UCSD-AML1 (cell line): ENCODE measurements at regions not wholly inside any gene's neighbourhood (a gene's known extent, or its start where the extent isn't known, plus 50 kb on each side); places are given as distances from the start of the nearest gene placed in this dataset.
"Not testable (repeated sequence)": the region's sequence is repeated elsewhere in the genome, so short reads cannot be mapped to it uniquely, and the experiment has no call there.

Experiments used
- DNase-seq: peaks from one replicate; lab custom pipeline; 2025; ENCODE audit not compliant: unreplicated experiment; lab: John Stamatoyannopoulos, UW

- DNase-seq, result no peak
Observed at GRCh38 chr14:106166650-106167204, 640.3 kb downstream of the TMEM121 start.

DNA sequence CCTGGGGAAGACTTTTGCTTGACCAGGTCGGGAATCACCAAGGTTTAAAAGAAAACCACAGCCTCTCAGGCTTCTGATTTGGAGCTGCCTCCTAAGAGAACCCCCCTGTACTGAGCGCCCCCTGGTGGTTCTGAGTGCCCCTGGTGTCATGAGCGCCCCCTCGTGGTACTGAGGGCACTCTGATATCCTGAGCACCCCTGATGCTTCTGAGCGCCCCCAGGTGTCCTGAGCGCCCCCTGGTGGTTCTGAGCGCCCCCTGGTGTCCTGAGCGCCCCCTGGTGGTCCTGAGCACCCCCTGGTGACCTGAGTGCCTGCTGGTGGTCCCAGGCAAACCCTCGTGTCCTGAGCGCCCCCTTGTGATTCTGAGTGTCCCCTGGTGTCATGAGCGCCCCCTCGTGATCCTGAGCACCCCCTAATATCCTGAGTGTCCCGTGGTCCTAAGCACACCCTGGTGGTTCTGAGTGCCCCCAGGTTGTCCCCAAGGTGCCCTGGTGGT, 643.8 kb downstream of the TMEM121 start:
- DNase-seq, result peak; percentile 49

- no peak for DNase-seq
Observed at GRCh38 chr14:106174206-106174605, 647.8 kb downstream of the TMEM121 start.

- not testable (repeated sequence) for DNase-seq
Observed at GRCh38 chr14:106177266-106178246, 651.2 kb downstream of the TMEM121 start.

DNA sequence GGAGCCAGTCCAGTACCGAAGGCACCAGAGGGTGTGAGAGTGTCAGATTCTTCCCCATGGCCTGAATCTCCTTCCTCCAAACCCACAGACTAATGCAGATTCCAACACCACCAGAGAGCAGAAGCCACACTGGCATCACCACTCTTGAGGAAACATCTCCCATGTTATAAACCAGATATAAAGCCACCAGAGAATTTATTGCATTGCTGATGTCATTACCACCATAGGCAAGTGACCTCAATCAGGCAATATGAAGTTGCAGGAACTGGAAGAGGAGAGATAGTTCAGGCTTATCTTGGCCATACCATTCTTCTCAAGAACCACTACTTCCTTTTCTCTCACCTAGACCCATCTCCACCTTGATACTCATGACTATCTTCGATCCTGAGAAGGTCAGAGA, 653.4 kb downstream of the TMEM121 start:
- no peak for DNase-seq

DNA sequence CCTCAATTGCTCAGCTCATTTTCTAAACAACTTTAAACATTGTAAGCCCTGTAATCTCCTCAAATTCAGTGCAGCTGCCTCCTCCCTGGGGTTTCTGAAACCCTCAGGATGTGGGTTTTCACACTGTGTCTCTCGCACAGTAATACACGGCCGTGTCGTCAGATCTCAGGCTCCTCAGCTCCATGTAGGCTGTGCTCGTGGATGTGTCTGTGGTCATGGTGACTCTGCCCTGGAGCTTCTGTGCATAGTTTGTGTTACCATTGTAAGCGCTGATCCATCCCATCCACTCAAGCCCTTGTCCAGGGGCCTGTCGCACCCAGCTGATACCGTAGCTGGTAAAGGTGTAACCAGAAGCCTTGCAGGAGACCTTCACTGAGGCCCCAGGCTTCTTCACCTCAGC, 658.4 kb downstream of the TMEM121 start:
- not testable (repeated sequence) for DNase-seq

DNA sequence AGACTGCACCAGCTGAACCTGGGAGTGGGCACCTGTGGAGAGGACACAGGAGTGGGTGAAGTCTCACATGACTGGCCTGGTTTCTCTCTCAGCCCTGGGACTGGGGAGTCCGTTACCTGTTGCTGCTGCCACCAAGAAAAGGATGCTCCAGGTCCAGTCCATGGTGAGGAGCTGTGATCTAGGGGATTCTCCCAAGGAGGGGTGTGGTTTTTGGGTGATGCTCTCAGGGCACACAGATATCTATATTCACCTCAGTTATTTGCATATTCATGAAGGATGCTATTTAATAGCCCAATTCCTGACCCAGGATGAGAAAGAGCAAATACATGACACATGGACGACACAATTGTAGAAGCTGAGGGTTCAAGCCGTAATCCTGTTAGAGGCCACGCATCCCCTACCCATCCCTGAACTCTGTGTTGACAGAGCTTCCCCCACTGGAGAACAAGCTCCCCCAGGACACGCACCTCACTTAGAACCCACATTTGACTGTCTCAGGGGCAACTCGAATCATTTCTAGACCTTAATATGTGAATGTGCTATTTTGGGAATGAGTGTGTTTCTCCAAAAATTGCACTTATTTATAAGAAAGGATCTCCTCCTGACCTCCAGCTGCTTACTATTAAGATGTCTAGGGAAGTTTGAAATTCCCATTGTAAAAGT, 658.9 kb downstream of the TMEM121 start:
- DNase-seq, result not testable (repeated sequence)

DNA sequence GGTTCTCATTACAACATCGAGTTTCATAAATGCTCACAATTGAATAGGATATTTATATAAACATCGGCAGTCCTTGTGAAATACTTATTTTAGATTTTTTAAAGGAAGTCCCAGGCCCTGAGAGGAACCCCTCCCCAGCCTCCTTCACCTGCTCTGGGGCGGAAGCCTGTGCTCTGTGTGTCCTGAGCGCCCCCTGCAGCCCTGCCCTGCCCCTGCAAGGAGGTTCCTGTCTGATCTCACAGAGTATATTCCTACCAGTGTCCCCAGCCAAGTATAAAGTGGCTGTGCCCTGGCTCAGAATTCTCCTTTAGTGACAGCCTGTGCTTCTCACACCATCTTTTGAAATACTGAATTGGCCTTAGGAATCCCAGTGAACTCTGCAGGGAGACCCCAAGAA, 659.5 kb downstream of the TMEM121 start:
- DNase-seq, result peak; percentile 38

DNA sequence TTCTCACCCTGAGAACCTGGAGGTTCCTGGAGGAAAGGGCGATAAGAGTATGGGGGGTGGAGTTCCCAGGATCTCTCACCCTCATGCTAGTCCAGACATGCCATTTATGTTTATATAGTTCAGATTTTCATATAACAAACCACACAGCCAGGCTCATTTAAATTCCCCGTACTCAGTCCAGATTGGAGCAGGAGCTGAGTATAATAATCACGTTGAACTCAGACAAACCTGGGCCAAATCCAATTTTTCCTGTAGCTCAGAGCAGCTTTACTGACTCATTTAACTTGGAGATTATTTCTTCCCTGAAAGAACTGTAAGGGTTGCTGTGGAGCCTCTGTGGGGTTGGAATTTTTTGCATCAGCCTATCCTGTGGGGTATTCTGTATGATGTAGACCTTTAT, 660.8 kb downstream of the TMEM121 start:
- no peak for DNase-seq

DNA sequence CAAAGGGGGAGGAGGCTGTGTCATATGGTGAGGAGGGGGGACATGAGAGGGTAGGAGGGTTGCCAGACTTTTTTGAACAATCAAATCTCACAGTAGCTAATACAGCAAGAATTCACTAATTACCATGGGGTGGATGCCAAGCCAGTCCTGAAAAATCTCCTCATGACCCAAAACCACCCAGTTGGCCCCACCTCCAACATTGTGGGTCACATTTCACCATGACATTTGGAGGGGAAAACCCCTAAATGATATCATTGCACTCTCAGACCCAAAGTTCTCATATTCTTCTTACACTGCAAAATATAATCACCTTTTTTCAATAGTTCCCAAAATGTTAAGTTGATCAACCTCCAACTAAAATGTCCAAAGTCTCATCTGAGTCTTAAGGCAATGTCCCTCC, 666.3 kb downstream of the TMEM121 start:
- not testable (repeated sequence) for DNase-seq

GRCh38 chr14:106196459-106196858, 670.1 kb downstream of the TMEM121 start:
- peak; percentile 23 for DNase-seq

DNA sequence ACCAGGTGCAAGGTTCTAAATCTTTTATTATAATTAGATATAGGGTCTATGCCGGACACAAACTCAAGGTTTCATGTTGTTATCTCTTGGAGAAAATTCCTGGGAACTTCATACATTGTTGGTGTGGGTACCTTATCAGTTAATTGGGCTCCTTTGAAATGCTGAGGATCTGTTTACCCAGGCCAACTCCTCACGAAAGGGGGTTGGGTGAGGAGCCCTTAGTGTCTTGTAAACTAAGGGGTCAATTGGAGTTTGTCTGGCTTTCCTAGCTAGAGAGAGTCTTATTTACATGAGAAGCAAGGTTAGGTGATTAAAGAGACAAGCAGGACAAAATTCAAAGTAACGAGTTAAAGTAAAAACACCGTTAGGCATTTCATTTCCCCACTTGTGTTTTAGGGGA, 670.9 kb downstream of the TMEM121 start:
- not testable (repeated sequence) for DNase-seq

DNA sequence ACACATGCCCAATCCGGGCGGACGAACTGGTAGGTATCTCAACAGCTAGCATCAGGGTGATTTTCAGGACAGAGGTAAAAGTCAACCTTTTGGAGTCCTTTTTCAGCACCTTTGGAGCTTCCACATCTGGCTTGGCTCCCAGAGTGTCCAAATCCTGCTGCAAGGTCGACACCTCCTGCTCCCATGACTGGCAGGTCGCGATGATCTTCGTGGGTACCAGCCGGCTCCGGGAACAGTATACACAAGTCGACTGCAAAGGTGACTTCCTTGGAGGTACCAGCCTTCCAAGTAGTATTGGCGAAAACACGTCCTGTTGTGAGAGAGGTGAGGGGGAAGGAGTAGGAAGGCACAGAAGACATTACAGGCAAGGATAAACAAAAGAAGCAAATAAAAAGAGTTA, 672.7 kb downstream of the TMEM121 start:
- DNase-seq, result no peak

DNA sequence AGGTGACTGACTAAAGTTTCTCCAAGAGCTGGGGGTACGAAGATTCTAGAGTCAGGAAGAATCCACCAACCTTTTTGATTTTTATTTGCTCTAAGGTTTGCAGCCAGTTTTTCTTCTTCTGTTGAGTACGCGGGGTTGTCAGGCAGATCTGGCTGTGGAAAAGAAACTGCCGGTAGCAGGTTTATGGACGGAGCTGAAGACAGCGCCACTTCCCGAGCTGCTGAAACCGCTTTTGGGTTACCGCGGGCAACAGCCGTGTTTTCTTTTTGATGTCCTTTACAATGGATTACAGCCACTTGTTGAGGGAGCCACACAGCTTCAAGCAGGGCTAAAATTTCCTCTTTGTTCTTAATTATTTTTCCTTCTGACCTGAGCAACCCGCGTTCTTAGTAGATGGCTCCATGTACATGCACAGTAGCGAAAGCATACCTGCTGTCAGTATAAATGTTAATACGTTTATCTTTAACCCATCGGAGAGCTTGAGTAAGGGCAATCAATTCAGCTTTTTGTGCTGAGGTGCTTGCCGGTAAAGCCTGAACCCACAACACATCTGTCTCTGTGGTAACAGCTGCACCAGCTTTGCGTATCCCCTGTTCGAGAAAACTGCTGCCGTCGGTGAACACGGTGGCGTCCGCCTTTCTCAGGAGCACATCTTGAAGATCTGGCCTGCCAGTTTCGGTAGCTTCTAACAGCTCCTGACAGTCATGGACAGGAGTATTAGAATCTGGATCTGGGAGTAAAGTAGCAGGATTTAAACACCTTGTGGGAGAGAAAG, 674.3 kb downstream of the TMEM121 start:
- no peak for DNase-seq

GRCh38 chr14:106201376-106201775, 675.0 kb downstream of the TMEM121 start:
- no peak for DNase-seq

GRCh38 chr14:106203438-106203837, 677.1 kb downstream of the TMEM121 start:
- DNase-seq, result no peak

GRCh38 chr14:106204063-106204462, 677.7 kb downstream of the TMEM121 start:
- DNase-seq, result no peak

DNA sequence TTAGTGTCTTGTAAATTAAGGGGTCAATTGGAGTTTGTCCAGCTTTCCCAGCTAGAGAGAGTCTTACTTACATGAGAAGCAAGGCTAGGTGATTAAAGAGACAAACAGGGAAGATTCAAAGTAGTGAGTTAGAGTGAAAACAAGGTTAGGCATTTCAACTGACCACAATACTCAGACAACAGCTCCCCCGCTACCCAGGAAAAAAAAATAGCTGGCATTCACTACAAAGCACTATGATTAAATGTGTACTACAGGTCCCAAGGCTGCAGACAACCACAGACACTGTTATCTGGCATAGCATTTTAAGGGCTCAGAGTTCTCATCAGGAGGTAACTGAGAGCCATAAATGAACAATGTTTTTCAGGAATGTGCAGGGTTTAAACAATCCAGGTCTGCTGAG, 680.9 kb downstream of the TMEM121 start:
- no peak for DNase-seq

DNA sequence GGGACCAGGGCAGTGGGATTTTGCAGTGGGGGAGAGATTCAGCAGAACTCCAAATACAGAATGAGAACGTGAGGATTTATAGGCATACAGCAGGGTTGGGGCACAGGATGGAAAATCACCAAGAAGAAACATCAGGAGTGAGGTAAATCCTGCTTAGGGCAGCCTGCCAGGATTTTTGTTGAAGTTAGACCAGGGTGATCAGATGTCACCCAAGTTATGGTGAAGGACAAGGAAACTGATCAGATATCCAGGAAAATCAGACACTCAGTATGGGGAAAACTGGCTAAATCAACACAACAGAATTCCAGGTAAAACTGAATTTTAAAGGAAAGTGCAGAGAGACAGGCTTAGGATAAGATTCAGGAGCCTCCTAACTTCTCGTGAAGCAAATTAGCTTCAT, 682.4 kb downstream of the TMEM121 start:
- DNase-seq, result no peak

- no peak for DNase-seq
Observed at GRCh38 chr14:106209755-106210154, 683.4 kb downstream of the TMEM121 start.

DNA sequence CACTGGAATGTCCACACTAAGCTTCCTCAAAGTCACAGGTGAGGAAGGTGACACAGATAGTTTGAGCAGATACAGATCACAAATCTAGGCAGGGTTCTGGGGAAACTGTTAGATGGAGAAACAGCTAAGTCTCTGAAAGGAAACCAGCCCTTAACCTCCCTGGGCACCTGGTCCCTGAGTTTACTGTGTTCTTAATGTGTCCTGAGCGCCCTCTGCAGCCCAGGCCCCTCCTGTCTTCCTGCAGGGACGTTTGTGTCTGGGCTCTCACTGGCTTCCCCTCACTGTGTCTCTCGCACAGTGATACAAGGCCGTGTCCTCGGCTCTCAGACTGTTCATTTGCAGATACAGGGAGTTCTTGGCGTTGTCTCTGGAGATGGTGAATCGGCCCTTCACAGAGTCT, 684.3 kb downstream of the TMEM121 start:
- DNase-seq, result peak; percentile 26
